HepG2 (cell line): ENCODE measurements at regions not wholly inside any gene's neighbourhood (a gene's known extent, or its start where the extent isn't known, plus 50 kb on each side); places are given as distances from the start of the nearest gene placed in this dataset.
A peak's percentile ranks its signal among the peaks of the same experiment; 100 is the strongest.
"Not testable (repeated sequence)": the region's sequence is repeated elsewhere in the genome, so short reads cannot be mapped to it uniquely, and the experiment has no call there.

ENCODE experiments used
- ATAC-seq: fragments of 200-7000 bp; cut with Tn5 transposase; 3 replicates; pipeline ENCODE4 v1.9.1; 2020; ENCODE audit warnings: mild to moderate bottlenecking, moderate library complexity
- BruUV-seq: library from RNA; stranded (reverse); fragments of 400-500 nt; replicated peaks from 2 replicates; lab custom pipeline; 2021; lab: Mats Ljungman, UMichigan
- CTCF ChIA-PET: fragments of 300-600 bp; formaldehyde crosslinking; extraction: SDS; loops from one replicate; lab custom pipeline; 2021; ENCODE audit warnings: low total read pairs, inconsistent platforms, low intra/inter-chr PET ratio; lab: Yijun Ruan, JAX
- POLR2A ChIA-PET: fragments of 350-600 bp; sonication (Branson Sonifier 250); formaldehyde crosslinking; loops from one replicate; lab custom pipeline; 2020; ENCODE audit warnings: antibody characterized with exemption, inconsistent platforms; lab: Yijun Ruan, JAX
- DNase-seq: peaks from one replicate; pipeline ENCODE4 v3.0.0-alpha.2; 2015; ENCODE audit warnings: low spot score
- FAIRE-seq: peaks from 3 replicates; lab custom pipeline; 2011; peaks lifted over from hg19 to GRCh38; lab: Jason Lieb, UNC
- H2AFZ ChIP-seq: one replicate; pipeline ENCODE4 v1.6.1; 2011; ENCODE audit warnings: low read length, inconsistent platforms
- H3K27ac ChIP-seq: fragments of 300-600 bp; 3 replicates; pipeline ENCODE4 v1.8.0; 2011; ENCODE audit warnings: mixed run types, mild to moderate bottlenecking, mixed read lengths, low read length, inconsistent platforms; ENCODE audit not compliant: insufficient read depth; ENCODE audit errors: extremely low read length
- H3K27me3 ChIP-seq, 2 experiments: fragments of 200-600 bp in 1 of 2; 2 replicates in 1 of 2; 3 replicates in 1 of 2; pipeline versions ENCODE4 v1.6.0 to v1.8.0; 2011; ENCODE audit warnings: low read length in 2 of 2, mild to moderate bottlenecking in 2 of 2, moderate library complexity in 2 of 2, inconsistent platforms in 1 of 2; ENCODE audit not compliant: insufficient read depth in 2 of 2, control insufficient read depth in 1 of 2
- H3K36me3 ChIP-seq, 2 experiments: fragments of 200-600 bp in 1 of 2; replicated peaks in 1 of 2; 2 replicates in 1 of 2; 3 replicates in 1 of 2; pipeline versions ENCODE4 v1.5.1 to v1.8.0; 2011; ENCODE audit warnings: low read length in 2 of 2, inconsistent platforms in 1 of 2; ENCODE audit not compliant: insufficient read depth in 2 of 2, control insufficient read depth in 1 of 2
- H3K4me1 ChIP-seq: 2 replicates; pipeline ENCODE4 v1.5.1; 2012; ENCODE audit warnings: low read length, inconsistent platforms; ENCODE audit not compliant: insufficient read depth
- H3K4me2 ChIP-seq: 2 replicates; pipeline ENCODE4 v1.6.0; 2011; ENCODE audit warnings: low read depth, low read length, inconsistent platforms
- H3K4me3 ChIP-seq, 3 experiments: fragments of 200-600 bp in 1 of 3; sonication (generic), shearing (Covaris generic) in 1 of 3; replicated peaks in 1 of 3; 2 replicates each; pipeline ENCODE4 v1.5.1; 2011 to 2016; ENCODE audit warnings: low read length in 3 of 3, inconsistent platforms in 2 of 3, low read depth in 2 of 3, mild to moderate bottlenecking in 2 of 3, control low read depth in 1 of 3, mixed read lengths in 1 of 3; ENCODE audit not compliant: insufficient read depth in 1 of 3
- H3K79me2 ChIP-seq: one replicate; pipeline ENCODE4 v1.6.1; 2011; ENCODE audit warnings: low read length, inconsistent platforms; ENCODE audit not compliant: insufficient read depth
- H3K9ac ChIP-seq: 2 replicates; pipeline ENCODE4 v1.6.0; 2011; ENCODE audit warnings: mild to moderate bottlenecking, low read depth, low read length, inconsistent platforms; ENCODE audit not compliant: insufficient read depth
- H3K9me3 ChIP-seq: 2 replicates; pipeline ENCODE4 v1.5.1; 2012; ENCODE audit warnings: mild to moderate bottlenecking, low read length
- H4K20me1 ChIP-seq: 2 replicates; pipeline ENCODE4 v1.6.0; 2011; ENCODE audit warnings: inconsistent platforms, mild to moderate bottlenecking, low read length, moderate library complexity; ENCODE audit not compliant: insufficient read depth
- CHCHD3 ChIP-seq: sonication (generic); formaldehyde crosslinking; IDR thresholded peaks from 2 replicates; pipeline ENCODE4 v1.8.0; 2022; ENCODE audit warnings: mild to moderate bottlenecking, missing genetic modification reagents, moderate library complexity
- MAFG ChIP-seq: sonication (generic); formaldehyde crosslinking; IDR thresholded peaks from 2 replicates; pipeline ENCODE4 v1.5.1; 2020; ENCODE audit warnings: mild to moderate bottlenecking, missing genetic modification reagents
- SKIL ChIP-seq: sonication (generic); formaldehyde crosslinking; IDR thresholded peaks from 2 replicates; pipeline ENCODE4 v1.8.0; 2022; ENCODE audit warnings: missing genetic modification reagents, mild to moderate bottlenecking, moderate library complexity, borderline replicate concordance
- SOX13 ChIP-seq, 3 experiments: fragments of 450-650 bp in 1 of 3; sonication (generic) in 1 of 3; formaldehyde crosslinking in 1 of 3; IDR thresholded peaks in 2 of 3; conservative IDR thresholded peaks in 1 of 3; 2 replicates each; pipeline versions ENCODE4 v1.5.0 to v1.6.1; 2016 to 2020; ENCODE audit warnings: antibody characterized with exemption in 1 of 3, mild to moderate bottlenecking in 1 of 3, missing compliant biosample characterization in 1 of 3, missing genetic modification reagents in 1 of 3, moderate library complexity in 1 of 3
- ZBTB2 ChIP-seq: sonication (generic); formaldehyde crosslinking; IDR thresholded peaks from 2 replicates; pipeline ENCODE4 v1.8.0; 2022; ENCODE audit warnings: low read depth, missing genetic modification reagents
- ZNF557 ChIP-seq: sonication (generic); formaldehyde crosslinking; IDR thresholded peaks from 2 replicates; pipeline ENCODE4 v1.4.0; 2020; ENCODE audit warnings: missing genetic modification reagents
- ZNF780A ChIP-seq: sonication (generic); formaldehyde crosslinking; IDR thresholded peaks from 2 replicates; pipeline ENCODE4 v1.8.0; 2022; ENCODE audit warnings: mild to moderate bottlenecking, missing genetic modification reagents, moderate library complexity
- WGBS: methylation state at CpG from one replicate; pipeline ENCODE4 v1.1.6; 2017; ENCODE audit warnings: low lambda C conversion rate; 5-methylcytosine and 5-hydroxymethylcytosine counted together
- in situ Hi-C: cut with HindIII; loops from 2 replicates; pipeline ENCODE4 v1.10.0; 2017; ENCODE audit warnings: low pct_unique_long_range_greater_than_20kb; ENCODE audit not compliant: extremely low pct_ligation_motif_present
- intact Hi-C: fragments of 100-400 bp; cut with micrococcal nuclease; formaldehyde crosslinking; loops from one replicate; pipeline ENCODE4 v1.10.0; 2022; ENCODE audit not compliant: unreplicated experiment

GRCh38 chr2:142286618-142287017 lies 155.8 kb upstream of the LRP1B start (continued):
- TF ChIP-seq ZNF557 (CRISPR knock-in tag) (0 out of 2 replicates have a peak, but pooled peaks have one; percentile 41), SOX13 (IDR thresholded peaks at IDR 0.05) (no peak), SOX13 (CRISPR knock-in tag; conservative IDR thresholded peaks at IDR 0.05 in 1 of 2, IDR thresholded peaks at IDR 0.05 in 1 of 2) (0 out of 4 replicates have a peak, but pooled peaks of 1 of the 2 experiments have one; percentile 8)

GRCh38 chr2:142285480-142285879 lies 154.7 kb upstream of the LRP1B start:
- Histone ChIP-seq H3K27me3 (no peaks in the 10 kb centered on the region), H4K20me1 (no peaks in the 10 kb centered on the region), H3K79me2 (no peaks in the 10 kb centered on the region), H3K4me1 (no peaks in the 10 kb centered on the region), H3K4me3 (no peak overlapping the region), H3K9me3 (no peaks in the 10 kb centered on the region), H3K27ac (no peak overlapping the region), H3K36me3 (no peaks in the 10 kb centered on the region), H2AFZ (no peak overlapping the region), H3K9ac (no peak overlapping the region), H3K4me2 (no peak overlapping the region)
- no peak for TF ChIP-seq ZNF780A (CRISPR knock-in tag)
- TF ChIP-seq SKIL, result no peak
- no peak for TF ChIP-seq ZBTB2 (CRISPR knock-in tag)
- TF ChIP-seq MAFG (CRISPR knock-in tag), result no peak
- no peak for TF ChIP-seq CHCHD3 (CRISPR knock-in tag)
- ChIA-PET POLR2A (no interaction called here), CTCF (no interaction called here)
- ATAC-seq (no peak), FAIRE-seq (no peak), DNase-seq (no peak)
- BruUV-seq, result no TSS peak
- 77% methylated on average over 4 of the region's 4 CpGs for WGBS
- intact Hi-C loops (loop anchor here (5.0 kb wide), 1 partner anchor 702 kb away; no protein-coding TSS in a partner anchor), in situ Hi-C loops (loop anchor here (25.0 kb wide), 1 partner anchor 702 kb away; no protein-coding TSS in a partner anchor)

- H3K36me3 ChIP-seq, H3K9me3 ChIP-seq, H3K4me2 ChIP-seq, intact Hi-C loops, H3K27ac ChIP-seq, H3K27me3 ChIP-seq, POLR2A ChIA-PET, H3K4me1 ChIP-seq, BruUV-seq, H4K20me1 ChIP-seq, DNase-seq, CTCF ChIA-PET, H3K9ac ChIP-seq, FAIRE-seq, H3K79me2 ChIP-seq, ATAC-seq, H3K4me3 ChIP-seq, H2AFZ ChIP-seq: not testable (repeated sequence)
- in situ Hi-C loops, result loop anchor here (25.0 kb wide), 1 partner anchor 703 kb away; no protein-coding TSS in a partner anchor
- 13% methylated on average over 4 of the region's 4 CpGs for WGBS
These were observed 153.5 kb upstream of the LRP1B start for GRCh38 chr2:142284336-142284735.
